ENCODE measurements at regions not wholly inside any gene's neighbourhood (a gene's known extent, or its start where the extent isn't known, plus 50 kb on each side); places are given as distances from the start of the nearest gene placed in this dataset.

DNA sequence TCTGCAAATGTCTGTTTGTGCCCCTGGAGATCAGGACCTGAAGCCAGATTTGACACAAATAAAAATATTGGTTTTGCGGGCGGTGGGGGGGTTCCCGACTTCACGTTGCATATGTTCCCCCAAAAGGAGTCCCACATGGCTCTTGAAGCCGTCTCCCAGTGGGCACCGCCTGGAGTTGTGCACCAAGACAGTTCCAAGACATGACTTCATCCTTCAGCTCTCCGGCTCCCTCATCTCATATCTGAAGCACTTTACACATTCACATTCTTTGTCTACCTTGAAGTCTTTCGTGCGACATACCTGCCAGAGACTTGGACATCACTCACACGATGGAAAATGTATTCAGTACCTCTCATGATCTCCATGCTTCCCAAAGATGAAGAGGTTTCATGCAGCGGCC, 362.8 kb upstream of the FOXK1 start:
- TF ChIP-seq, protein P1, sequence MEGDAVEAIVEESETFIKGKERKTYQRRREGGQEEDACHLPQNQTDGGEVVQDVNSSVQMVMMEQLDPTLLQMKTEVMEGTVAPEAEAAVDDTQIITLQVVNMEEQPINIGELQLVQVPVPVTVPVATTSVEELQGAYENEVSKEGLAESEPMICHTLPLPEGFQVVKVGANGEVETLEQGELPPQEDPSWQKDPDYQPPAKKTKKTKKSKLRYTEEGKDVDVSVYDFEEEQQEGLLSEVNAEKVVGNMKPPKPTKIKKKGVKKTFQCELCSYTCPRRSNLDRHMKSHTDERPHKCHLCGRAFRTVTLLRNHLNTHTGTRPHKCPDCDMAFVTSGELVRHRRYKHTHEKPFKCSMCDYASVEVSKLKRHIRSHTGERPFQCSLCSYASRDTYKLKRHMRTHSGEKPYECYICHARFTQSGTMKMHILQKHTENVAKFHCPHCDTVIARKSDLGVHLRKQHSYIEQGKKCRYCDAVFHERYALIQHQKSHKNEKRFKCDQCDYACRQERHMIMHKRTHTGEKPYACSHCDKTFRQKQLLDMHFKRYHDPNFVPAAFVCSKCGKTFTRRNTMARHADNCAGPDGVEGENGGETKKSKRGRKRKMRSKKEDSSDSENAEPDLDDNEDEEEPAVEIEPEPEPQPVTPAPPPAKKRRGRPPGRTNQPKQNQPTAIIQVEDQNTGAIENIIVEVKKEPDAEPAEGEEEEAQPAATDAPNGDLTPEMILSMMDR (IDR thresholded peaks at IDR 0.05; ENCODE audit: low read depth, low read length) = no peak
- Histone ChIP-seq H3K27me3 (ENCODE audit: insufficient read depth, low read depth, severe bottlenecking) (no peaks in the 10 kb centered on the region), H3K27ac (no peak overlapping the region), H3K9me3 (ENCODE audit: severe bottlenecking) (peaks cover 2% of the 10 kb centered on the region), H3K4me3 (ENCODE audit: low read depth, low read length) (no peak overlapping the region), H3K36me3 (no peaks in the 10 kb centered on the region)
- DNase-seq = no peak

DNA sequence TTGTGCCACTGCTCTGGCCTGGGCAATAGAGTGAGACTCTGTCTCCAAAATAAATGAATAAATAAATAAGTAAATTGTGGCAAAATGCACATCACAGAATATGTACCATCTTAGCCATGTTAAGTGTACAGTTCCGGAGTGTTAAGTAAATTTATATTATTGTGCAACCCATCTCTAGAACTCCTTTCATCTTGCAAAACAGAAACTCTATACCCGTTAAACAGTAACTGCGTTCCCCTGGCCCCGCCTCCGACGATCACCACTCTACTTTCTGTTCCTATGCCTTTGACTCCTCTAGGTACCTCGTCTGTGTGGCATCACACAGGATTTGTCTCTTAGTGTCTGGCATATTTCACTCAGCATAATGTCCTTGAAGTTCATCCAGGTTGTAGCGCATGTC, 356.4 kb upstream of the FOXK1 start:
- Histone ChIP-seq H3K4me3 (ENCODE audit: low read depth, low read length) (no peak overlapping the region), H3K27ac (no peak overlapping the region), H3K36me3 (no peaks in the 10 kb centered on the region), H3K27me3 (ENCODE audit: insufficient read depth, low read depth, severe bottlenecking) (no peaks in the 10 kb centered on the region), H3K9me3 (ENCODE audit: severe bottlenecking) (peaks cover 2% of the 10 kb centered on the region)
- DNase-seq = no peak
- TF ChIP-seq, protein P1 (IDR thresholded peaks at IDR 0.05; ENCODE audit: low read depth, low read length) = no peak

DNA sequence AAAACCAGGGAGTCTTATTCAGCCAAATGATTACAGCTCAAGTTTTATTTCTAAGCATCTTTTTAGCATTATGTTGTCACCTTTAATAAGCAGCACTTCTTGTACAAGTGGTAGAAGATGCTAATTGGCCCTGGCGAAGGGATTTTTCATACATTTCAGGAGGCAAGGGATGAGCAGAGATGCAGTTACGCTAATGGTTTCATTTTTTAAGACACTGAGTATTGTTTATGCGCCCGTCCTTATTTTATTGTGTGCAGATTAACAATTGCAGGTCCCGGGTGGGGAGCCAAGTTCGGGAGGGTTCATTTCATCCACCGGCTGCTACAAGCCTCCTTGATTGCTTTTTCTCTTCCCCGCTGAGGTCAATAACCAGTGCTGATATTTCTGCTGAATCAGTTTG, 350.4 kb upstream of the FOXK1 start:
- H3K27me3 ChIP-seq (ENCODE audit: insufficient read depth, low read depth, severe bottlenecking) = no peaks in the 10 kb centered on the region
- H3K36me3 ChIP-seq = no peaks in the 10 kb centered on the region
- no peak overlapping the region for H3K4me3 ChIP-seq (ENCODE audit: low read depth, low read length)
- H3K9me3 ChIP-seq (ENCODE audit: severe bottlenecking) = no peaks in the 10 kb centered on the region
- DNase-seq = no peak
- TF ChIP-seq, protein P1 (IDR thresholded peaks at IDR 0.05; ENCODE audit: low read depth, low read length) = no peak
- H3K27ac ChIP-seq = no peak overlapping the region

DNA sequence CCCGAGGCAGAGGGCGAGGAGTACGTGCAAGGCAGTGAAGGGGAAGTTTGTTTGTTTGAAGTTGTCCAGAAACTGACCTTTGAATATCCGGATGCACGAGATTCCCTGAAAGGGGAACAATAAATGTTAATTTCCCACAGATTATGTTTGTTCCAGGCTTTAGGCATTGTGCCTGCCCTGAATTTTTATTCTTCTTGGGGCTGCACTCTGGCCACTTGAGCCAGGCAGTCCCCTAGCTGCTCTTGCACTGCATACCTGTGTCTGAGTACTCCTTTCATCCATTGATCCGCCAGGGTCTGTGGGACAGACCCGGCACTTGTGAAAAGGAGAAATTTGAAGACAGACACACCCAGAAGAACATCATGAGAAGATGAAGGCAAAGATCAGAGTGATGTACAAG, 343.5 kb upstream of the FOXK1 start:
- Histone ChIP-seq H3K27ac (no peak overlapping the region), H3K27me3 (ENCODE audit: insufficient read depth, low read depth, severe bottlenecking) (no peaks in the 10 kb centered on the region), H3K36me3 (no peaks in the 10 kb centered on the region), H3K9me3 (ENCODE audit: severe bottlenecking) (peaks cover 12% of the 10 kb centered on the region), H3K4me3 (ENCODE audit: low read depth, low read length) (no peak overlapping the region)
- DNase-seq = no peak
- TF ChIP-seq, protein P1 (IDR thresholded peaks at IDR 0.05; ENCODE audit: low read depth, low read length) = no peak

DNA sequence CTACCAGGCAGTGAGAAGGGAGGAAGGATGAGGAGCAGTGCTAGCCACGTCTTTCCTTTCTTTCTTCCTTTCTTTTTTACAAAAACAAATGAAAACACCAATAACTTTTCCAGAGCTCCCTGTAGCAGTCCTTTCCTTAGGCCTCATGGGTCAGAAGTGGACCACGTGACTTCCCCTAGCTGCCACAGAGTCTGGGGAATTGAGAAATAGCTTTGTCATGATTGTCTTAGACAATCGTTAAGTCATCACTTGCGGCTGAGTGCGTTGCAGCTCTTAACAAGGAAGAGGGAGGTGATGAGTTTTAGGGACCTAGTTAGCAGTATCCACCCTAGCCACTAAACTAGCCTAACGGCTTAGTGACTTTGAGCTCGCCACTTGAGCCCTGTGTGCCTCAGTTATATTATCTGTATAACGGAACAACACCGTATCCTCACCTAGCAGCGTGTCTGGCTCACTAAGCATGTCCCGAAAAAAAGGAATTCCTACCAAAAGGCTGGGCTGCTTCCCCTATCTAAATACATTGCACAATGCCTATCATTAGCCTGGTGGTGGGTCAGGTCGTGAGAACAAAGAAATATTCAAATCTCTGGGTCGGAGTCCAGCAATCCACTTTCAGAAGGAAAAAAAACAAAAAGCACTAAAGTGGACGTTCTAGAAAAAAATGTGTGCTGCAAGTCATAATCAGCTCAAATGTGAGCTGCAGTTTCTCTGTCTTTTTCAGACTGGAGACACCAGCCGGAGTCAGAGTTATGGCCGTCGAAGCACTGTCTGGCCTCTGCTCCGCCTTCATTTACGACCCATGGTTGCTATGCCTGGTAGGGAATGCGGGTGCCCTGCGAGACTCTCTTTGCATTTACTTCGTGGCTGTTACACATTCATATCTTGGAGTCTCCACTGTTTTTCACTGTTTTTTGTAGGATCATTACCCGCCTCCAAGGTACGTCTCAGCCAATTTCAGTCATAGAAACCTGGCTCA, 338.5 kb upstream of the FOXK1 start:
- no peak for DNase-seq
- no peak overlapping the region for H3K4me3 ChIP-seq (ENCODE audit: low read depth, low read length)
- peaks cover 4% of the 10 kb centered on the region for H3K9me3 ChIP-seq (ENCODE audit: severe bottlenecking)
- no peaks in the 10 kb centered on the region for H3K27me3 ChIP-seq (ENCODE audit: insufficient read depth, low read depth, severe bottlenecking)
- no peaks in the 10 kb centered on the region for H3K36me3 ChIP-seq
- TF ChIP-seq, protein P1 (IDR thresholded peaks at IDR 0.05; ENCODE audit: low read depth, low read length) = no peak
- H3K27ac ChIP-seq = no peak overlapping the region
